GM23338 (cell line): ENCODE measurements at regions not wholly inside any gene's neighbourhood (a gene's known extent, or its start where the extent isn't known, plus 50 kb on each side); places are given as distances from the start of the nearest gene placed in this dataset.

Experiments used
- EZH2 ChIP-seq: fragments of 200-600 bp; sonication (generic); IDR thresholded peaks from one replicate; pipeline ENCODE4 v1.8.0; 2017; ENCODE audit warnings: antibody characterized with exemption, mild to moderate bottlenecking, low read depth; ENCODE audit not compliant: unreplicated experiment
- NANOG ChIP-seq: IDR thresholded peaks from 2 replicates; pipeline ENCODE4 v1.6.1; 2016; ENCODE audit warnings: antibody characterized with exemption, borderline replicate concordance
- POLR2AphosphoS5 ChIP-seq: IDR thresholded peaks from 2 replicates; pipeline ENCODE4 v1.6.1; 2016; ENCODE audit warnings: antibody characterized with exemption, low read depth
- TF ChIP-seq, protein P1 (sequence below), 2 experiments: fragments of 200-600 bp in 1 of 2; sonication (generic) in 1 of 2; conservative IDR thresholded peaks; 2 replicates each; pipeline versions ENCODE4 v1.5.1 to v1.6.1; 2016 to 2017; ENCODE audit warnings: antibody characterized with exemption in 2 of 2, low read depth in 2 of 2, mild to moderate bottlenecking in 2 of 2, moderate library complexity in 1 of 2

DNA sequence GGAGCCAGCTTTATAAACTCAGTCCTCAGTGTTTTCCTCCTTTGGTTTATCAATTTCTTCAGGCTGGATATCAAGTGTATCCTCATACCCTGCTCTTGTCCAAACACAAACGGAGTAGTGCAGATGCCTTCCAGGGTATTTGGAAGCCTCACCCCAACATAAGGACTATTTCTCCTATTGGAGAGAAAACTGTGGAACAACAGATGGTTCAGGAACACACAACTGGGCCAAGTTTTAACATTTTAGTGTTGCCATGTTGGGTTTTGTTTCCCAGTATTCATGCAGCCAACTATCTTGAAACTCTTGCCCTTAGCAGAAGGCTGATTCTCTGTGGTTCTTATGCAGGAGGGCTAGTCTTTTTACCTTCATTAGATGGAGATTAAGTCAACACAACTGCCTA is 398.1 kb downstream of the GABRB3 start:
- no peak for TF ChIP-seq POLR2AphosphoS5
- TF ChIP-seq EZH2: no peak
- TF ChIP-seq, protein P1, sequence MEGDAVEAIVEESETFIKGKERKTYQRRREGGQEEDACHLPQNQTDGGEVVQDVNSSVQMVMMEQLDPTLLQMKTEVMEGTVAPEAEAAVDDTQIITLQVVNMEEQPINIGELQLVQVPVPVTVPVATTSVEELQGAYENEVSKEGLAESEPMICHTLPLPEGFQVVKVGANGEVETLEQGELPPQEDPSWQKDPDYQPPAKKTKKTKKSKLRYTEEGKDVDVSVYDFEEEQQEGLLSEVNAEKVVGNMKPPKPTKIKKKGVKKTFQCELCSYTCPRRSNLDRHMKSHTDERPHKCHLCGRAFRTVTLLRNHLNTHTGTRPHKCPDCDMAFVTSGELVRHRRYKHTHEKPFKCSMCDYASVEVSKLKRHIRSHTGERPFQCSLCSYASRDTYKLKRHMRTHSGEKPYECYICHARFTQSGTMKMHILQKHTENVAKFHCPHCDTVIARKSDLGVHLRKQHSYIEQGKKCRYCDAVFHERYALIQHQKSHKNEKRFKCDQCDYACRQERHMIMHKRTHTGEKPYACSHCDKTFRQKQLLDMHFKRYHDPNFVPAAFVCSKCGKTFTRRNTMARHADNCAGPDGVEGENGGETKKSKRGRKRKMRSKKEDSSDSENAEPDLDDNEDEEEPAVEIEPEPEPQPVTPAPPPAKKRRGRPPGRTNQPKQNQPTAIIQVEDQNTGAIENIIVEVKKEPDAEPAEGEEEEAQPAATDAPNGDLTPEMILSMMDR (conservative IDR thresholded peaks at IDR 0.05; ENCODE audit: low read depth in 2 of 2): no peak
- no peak for TF ChIP-seq NANOG
